ENCODE measurements at regions not wholly inside any gene's neighbourhood (a gene's known extent, or its start where the extent isn't known, plus 50 kb on each side); places are given as distances from the start of the nearest gene placed in this dataset.

DNA sequence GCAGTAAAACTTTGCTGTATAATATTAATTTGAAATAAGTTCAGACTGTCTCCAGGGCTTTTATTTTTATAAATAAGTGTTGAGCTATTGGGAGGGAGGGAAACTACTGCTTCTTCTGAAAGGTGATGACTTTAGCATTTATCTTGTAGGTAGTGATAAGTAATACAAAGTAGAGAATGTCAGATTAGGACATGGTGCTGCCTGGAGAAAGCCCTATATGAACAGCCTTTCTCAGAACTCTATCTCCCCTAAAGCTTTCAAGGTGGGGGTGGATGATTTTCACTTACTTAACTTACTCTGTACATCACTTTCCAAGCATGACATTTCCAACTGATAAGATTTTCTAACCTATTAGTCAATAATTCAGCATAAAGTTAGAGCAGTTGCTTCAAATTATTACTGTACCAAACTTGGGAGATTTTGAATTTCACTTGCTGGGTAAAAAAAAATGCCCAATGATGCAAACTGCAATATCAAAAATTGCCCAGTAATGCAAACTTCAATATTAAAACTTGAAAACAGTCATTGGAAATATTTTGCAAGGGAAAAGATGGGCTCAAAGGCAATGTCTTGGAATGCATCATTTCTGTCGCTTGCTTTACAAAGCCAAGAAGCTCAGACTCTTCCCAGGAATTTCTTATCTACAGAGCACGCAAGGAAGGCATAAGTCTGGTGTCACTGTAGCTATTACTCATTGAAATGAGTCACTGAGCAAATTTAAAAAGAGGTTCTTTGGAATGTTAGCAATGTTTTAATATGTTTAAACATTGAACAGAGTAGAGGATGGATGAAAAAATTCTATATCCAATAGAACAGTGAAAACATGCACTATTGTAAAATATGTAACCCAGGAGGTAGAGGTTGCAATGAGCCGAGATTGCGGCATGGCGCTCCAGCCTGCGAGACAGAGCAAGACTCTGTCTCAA, 569.5 kb downstream of the PSAT1 start:
- no peak for DNase-seq

DNA sequence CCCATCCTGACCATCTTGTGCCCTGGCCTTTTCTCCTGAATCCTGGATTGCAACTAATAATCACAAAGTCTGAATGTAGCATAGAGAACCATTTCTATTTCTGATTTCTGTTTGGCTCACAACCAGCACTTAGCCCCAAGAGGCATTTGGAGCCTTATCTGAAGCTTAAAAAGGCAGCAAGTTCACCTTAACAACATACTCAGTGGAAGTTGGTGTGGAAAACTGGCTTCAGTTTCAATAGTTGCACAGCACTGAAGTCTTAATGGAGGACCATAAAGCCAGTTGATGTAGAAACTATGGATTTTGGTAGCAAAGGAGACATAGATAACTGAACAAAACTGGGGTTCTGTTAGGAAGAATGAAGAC, 574.1 kb downstream of the PSAT1 start:
- DNase-seq, result no peak

DNA sequence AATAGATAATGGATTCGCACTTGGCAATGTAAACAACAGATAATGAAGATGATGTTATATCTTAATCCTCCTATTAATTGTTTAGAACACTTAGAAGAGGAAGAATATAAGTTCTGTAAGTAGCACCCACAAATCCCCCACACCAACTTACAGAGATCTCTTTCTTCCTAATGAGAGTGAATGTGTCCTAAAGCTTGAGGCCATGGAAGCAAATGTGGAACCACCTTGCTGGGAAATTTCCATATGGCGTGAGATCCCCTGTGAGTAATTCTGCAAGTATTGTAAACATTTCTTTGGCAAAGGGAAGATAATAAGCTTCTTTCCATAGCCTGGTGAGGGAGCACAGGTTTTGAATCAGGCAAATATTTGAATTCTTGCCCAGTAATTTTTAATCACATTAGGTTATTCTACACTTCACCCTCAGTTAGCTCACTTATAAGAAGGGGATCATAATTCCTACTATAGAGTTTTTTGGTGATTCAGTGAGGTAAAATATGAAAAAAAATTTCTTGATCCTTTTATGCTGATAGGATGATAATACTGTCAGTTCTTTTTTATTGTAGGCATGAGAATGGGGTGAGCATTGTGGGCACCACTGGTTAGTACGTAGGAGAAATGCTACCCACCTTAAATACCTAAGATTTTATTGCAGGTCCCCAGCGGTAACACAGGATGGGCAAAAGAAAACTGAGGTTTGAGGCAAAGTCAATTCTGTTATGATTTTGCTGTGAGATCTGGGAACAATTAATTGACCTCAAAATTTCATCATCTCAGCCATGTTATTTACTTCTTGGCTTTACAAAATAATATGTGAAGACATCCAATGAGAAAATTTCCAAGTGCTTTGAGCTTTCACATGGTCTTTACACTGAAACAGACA, 574.8 kb downstream of the PSAT1 start:
- no peak for DNase-seq

DNA sequence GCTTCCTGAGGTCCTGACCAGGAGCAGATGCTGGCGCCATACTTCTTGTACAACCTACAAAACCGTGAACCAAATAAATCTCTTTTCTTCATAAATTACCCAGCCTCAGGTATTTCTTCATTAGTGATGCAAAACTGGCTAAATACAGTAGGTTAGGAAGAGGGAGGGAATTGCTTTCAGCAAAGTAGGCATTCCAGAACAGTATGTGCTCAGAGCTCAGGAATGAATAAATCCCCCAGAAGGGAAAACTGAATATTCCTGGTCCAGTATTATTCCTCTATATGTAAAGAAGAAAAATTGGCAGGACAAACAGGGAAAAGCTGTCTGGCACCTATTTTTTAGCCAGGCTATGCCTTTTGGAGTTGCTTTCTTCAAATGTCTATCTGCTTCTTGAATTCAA, 577.1 kb downstream of the PSAT1 start:
- no peak for DNase-seq

DNA sequence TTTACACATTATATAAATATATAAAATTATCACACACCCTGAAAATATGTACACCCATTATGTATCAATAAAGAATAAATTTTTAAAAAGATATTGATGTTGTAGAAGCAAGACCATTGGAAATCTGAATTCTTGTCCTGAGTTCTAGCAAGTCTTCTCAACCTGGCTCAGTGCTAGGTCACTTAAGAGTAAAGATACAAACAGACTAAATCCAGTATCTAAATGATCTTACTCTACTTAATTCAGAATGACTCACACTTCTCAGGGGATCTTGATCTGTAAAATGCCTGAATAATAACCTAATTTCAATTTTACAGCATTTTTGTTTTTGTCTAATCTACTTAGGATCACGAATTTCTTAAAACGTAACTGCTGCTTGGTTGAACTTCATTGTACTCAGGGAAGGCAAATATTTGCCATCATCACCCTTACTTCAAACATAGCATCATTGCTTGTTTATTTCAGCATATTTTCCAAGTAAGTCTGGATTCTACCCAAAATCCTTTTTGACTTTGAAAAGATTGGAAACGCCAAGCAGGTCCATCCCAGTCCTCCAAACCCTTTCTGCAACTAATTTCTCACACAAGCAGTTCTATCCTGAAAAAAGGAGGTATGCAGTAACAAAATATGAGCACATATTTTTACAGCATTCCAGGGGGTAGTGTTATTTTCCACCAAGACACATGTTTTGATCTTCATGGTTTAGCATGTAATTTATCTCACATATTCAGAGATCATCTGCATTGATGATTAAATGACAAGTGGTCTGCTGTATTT, 582.6 kb downstream of the PSAT1 start:
- DNase-seq, result no peak

DNA sequence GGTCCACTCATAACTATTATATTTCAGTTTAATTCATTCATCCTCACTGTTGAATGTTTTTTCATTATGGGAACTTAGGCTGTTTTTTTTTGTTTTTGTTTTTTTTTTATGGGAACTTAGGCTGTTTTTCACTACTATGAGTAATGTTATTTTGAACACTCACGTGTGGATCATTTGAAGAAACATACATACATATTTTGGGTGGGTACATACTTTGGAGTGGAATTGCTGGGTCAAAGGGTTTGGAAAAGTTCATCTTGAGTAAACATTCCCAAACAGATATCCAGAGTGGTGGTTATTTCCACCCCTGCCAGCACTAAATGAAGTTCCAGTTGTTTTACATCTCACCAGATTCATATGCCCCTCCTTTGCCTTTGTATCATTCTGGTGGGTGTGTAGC, 584.4 kb downstream of the PSAT1 start:
- DNase-seq, result no peak

DNA sequence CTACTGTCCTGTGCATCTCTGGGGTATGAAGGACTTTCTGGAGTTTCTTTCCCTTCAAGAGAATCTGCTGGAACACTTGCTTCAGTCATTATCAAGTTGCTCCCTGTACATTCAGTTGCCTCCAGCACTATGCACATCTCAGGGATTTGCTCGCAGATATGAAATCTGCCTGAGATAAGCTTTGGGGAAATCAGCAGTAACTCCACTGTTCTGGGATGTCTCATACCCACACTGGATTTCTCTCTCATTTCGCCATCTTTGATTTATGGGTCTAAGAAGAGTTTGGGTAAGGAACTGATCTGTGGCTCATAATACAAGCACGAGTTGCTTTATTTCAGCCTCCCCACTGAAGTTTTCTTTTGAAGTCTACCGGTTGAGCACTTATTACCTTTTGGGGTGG, 585.6 kb downstream of the PSAT1 start:
- no peak for DNase-seq

DNA sequence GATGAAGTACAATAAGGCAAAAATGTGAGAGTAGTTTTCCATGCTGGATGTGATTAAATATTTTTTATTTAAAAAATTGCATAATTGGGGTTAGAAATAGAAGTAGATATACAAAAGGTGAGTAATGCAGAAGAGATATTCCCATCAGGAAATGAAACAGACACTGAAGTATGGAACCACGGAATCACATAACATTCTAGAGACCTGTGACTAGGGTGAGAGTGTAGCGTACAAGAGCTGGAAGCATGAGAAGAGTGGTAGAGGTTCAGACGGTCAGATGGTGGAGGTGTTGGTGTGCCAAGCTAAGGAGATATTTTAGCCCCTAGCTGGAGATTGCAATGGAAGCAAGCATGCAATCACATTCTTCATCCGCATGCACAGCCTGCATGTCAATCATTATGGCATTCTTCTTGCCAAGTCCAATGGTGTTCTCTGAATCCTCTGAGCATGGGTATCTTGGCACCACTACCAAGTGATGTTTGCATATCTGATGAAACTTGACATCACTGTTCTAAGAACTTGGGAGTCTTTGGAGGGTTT, 587.8 kb downstream of the PSAT1 start:
- no peak for DNase-seq

DNA sequence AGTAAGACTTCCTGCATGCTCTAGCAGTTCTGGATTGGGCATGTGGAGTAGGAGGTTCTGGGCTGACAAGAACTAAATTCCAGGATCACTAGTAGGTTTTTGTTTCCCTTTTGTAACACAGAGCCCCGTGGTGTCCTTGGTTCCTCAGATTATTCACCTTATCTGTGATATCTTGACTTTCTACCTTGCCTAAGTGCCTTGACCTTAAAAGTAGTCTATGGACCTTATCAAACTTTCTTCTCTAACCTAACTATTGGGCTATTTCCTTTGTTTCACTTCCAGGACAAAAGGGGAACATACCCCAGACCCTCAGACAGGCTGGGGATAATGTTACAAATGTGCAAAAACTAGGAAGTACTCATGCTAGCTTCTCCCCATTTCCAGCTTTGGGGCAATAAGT, 595.3 kb downstream of the PSAT1 start:
- DNase-seq, result no peak

DNA sequence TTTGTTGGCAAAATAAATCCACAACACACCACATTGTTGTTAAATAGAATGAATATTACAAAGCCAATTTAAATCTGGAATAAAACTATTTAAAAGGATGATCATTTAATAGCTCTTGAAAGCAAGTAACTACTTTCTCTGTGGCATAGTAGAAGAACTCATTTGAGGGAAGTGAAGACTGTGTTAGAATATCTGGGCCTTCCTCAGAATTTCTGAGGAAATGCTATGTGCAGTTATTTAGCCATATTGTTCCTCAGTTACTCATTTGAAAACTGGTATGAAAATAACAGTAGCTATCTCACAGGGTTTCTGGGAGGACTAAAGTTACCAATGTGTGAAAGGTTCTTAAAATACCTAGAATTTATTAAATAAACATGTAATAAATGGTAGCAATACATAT, 595.8 kb downstream of the PSAT1 start:
- no peak for DNase-seq

DNA sequence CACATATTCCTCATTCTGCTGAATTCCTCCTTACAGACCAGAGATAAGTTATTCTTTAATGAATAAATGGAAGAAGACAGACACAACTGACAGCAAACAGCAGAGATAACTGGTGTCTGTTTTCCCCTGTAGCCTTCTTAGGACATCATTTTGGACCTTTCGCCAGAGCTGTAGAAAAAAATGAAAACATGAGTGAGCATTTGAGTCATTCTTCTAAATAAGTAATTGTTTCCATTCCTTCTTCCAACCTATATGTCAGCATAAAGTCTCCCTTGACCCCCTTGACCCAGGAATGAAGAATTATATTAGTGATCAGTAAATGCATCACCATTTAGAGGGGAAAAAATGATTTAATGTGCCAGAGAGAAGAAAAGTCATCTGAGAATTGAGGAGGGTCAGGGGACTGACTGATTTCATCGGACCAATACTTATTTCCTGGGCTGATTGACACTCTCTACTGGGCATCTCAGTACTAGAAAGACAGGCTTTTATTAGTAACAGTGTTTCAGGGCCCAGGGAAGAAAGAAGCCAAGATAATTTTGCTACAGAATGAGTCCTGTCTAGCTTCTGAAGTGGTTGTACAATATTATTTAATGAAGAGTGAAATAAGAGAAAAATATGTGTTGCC, 597.0 kb downstream of the PSAT1 start:
- no peak for DNase-seq

DNA sequence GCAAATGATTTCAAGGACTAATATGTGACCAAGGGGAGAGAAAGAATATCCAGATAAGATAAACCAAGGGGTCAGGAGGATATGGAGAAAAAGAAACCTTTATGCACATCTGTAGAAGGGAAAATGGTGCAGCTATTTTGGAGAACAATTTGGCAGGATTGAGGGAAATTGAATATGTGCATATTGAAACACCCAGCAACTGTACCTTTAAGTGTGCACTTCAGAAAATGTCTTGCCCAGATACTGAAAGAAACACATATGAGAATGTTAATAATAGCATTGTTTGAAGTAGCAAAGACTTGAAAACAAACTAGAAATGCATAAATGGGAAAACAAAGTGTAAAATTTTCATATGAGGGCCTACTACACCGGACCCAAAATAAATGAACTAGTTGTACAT, 599.6 kb downstream of the PSAT1 start:
- no peak for DNase-seq

DNA sequence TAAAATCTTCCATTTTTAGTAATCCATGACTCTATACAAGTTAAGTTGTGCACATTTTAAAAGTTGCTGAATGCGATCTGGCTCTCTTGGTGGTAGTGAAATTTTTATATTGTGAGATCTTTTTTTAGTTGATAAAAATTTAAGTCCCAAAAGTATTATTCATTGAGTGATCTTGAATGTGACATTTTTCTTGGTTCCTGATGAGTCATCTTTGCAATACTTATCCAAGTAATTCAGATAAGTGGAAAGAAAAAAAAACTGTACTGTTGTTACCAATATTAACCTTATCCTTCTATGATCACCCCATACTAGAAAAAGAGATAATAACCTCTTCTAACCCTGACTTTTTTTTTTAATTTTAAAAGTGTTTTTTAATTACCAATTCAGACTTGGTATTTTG, 601.3 kb downstream of the PSAT1 start:
- DNase-seq, result no peak

DNA sequence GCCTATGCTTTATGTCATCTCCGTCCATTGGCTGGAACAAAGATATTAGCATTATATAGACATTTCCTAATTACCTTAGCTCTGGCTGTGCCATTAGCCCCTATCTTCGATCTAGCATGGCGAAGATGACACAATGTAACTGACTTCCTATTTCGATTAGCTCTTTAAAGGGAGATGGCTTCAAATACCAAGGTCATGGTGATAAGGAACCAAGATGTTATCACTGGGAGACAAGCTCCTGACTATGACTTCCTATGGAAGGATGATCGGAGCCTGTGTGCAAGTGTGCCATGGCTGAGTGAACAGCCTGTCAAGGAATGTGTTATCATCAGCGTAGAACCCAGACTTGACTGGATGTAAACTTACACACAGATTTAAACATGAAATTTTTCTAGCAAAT, 602.1 kb downstream of the PSAT1 start:
- no peak for DNase-seq

DNA sequence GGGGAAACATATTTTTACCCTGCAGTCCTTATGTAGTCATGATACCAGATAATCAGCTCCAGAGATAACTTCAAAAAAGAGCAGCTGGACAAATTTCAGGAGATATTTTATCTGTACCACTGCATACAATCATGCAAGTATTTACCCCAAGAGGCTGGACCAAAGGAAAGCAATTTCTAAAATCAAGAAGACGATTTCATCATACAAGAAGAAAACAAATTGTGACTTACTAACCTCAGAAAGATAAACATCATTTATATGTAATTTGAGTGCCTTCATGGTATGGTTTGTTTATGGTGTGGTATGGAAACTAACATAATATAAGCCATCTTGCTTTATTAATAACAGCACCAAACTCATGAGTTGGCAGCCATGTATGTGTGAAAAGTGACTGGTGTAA, 603.6 kb downstream of the PSAT1 start:
- DNase-seq, result no peak

DNA sequence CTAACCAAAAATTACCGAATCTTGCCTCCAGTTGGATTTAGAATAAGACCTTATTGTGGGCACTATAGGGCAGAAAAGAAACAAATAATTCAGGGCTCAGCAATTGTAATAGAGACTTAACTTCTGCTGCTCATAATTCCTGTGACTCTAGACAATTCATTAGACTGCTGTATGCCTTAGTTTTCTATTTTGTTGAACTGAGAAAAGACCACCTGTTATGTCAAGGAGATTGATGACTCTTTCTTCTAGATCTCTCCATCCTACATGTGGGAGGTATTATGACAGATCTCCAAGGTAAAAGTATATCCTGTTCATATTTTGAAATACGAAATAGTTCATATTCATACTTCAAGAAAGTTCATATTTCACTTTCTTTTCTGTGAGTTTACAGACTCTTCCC, 605.1 kb downstream of the PSAT1 start:
- DNase-seq, result no peak

DNA sequence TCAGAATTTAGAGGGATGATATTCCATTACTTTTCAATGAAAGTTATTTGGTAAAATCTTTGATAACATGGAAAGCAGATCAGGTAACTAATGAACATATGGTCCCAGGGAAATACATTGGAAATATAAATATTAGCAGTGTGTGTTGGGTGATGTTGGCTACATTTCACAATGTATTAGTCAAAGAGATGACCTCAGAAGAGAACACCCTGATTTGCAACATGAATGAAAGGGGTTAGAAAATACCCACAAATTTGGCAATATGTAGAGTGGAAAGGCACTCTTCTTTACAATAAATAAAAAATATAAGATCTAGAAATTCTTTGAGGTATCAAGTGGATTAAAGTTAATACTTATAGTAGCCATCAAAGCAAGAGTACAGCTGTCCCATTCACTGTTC, 606.7 kb downstream of the PSAT1 start:
- no peak for DNase-seq

DNA sequence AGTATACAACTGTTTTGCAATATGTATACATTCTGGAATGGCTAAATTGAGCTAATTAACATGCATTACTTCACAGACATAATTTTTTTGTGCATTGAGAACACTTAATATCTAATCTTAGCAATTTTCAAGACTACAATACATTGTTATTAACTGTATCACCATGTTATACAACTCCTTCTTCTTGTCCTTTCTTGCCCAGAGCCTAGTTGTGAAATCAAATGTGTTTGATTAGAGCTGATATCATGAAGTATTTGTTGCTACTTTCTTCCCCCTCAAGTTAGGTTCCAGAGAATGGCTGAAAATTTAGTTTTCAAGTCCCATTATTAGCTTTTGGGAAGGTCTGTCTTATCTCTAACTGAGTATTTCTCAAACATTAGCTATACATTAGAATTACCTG, 607.8 kb downstream of the PSAT1 start:
- DNase-seq, result no peak

DNA sequence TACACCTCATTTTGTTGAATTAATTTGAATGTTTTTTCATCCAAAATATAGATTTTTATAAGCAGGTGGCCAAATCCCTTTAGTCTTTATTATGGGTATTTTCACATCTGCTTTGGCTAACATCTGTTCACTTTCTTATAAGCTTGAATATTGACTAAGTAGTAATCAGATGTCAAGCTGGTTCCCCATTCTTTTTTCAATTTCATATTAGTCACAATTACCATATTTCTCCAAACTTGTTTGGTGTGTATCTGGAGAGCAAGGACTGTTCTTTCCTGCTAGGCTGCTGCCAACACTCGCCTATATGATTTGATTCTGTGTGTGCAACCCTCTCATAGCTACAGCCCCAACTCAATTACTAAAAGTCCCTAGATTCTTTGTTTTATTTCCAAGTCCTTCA, 608.5 kb downstream of the PSAT1 start:
- DNase-seq, result no peak

DNA sequence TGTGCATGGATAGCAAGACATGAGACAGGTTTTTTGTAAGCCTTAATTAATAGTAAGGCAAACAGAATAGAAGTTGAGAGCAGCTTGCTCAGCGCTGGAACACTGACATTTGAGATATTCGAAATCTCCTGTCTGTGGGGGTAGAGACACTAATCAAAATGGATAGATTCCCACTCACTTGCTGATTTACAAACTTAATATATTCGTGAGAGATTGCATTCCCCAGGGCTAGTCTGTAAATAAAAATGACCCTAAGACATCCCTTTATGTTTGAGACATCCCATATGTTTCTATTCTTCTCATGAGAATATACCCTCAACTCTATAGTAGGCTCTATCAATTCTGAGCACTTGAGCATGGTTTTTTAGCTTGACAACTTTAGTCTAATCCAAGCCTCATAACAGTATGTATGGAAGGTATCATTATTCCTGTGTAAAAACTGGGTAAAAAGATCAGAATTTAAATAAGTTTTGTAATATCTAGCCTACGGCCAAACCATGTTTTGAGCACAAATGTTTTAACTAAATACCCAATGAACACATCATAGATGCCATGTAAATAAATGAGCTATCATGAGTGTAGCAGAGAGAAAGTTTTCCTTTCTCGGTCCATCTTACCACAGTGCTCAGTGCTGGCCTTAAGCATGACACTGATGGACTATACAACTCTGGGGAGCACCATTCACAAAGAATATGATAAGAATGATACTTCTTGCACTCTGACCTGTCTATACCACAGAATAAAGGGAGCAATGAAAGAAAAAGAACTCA, 609.2 kb downstream of the PSAT1 start:
- no peak for DNase-seq

DNA sequence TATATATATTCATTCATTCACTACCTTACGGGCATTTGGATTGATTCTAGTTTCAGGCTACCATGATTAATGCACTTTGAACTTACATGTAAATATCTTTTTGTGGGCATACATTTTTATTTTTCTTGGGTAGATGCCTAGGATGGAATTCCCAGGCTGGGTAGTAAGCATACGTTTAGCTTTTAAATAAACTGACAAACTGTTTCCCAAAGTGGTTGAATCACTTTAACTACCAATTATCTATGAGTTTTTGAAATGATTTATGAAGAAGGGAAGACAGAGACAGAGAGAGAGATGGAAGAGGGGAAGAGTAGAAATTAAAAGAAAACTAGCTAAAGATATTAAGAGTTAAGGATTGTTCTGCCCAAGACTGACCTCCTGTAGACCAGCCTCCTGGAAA, 612.6 kb downstream of the PSAT1 start:
- DNase-seq, result no peak

All from muscle of arm (tissue), 1 donor.